ENCODE measurements at regions not wholly inside any gene's neighbourhood (a gene's known extent, or its start where the extent isn't known, plus 50 kb on each side); places are given as distances from the start of the nearest gene placed in this dataset.

GRCh38 chr21:25307489-25307888 is 299.8 kb downstream of the MRPL39 start:
- H3K27ac ChIP-seq, result no peak overlapping the region
- no peak for DNase-seq (ENCODE audit: low spot score)
- TF ChIP-seq CTCF (IDR thresholded peaks at IDR 0.05), result no peak
- H3K4me3 ChIP-seq, result no peak overlapping the region

GRCh38 chr21:25304611-25305010 is 302.7 kb downstream of the MRPL39 start:
- no peak for TF ChIP-seq CTCF (IDR thresholded peaks at IDR 0.05)
- Histone ChIP-seq H3K27ac (no peak overlapping the region), H3K4me3 (no peak overlapping the region)
- no peak for DNase-seq (ENCODE audit: low spot score)

- H3K27ac ChIP-seq, result no peak overlapping the region
- DNase-seq (ENCODE audit: low spot score), result no peak
- TF ChIP-seq CTCF (IDR thresholded peaks at IDR 0.05), result no peak
- H3K4me3 ChIP-seq, result no peak overlapping the region
Observed at GRCh38 chr21:25300632-25301031, 306.6 kb downstream of the MRPL39 start.

- no peak overlapping the region for H3K4me3 ChIP-seq
- H3K27ac ChIP-seq, result no peak overlapping the region
- no peak for TF ChIP-seq CTCF (IDR thresholded peaks at IDR 0.05)
- DNase-seq (ENCODE audit: low spot score), result no peak
Observed at GRCh38 chr21:25298512-25299491, 308.5 kb downstream of the MRPL39 start.

- Histone ChIP-seq H3K27ac (no peak overlapping the region), H3K4me3 (no peak overlapping the region)
- no peak for TF ChIP-seq CTCF (IDR thresholded peaks at IDR 0.05)
- no peak for DNase-seq (ENCODE audit: low spot score)
Observed at GRCh38 chr21:25297117-25297516, 310.2 kb downstream of the MRPL39 start.

GRCh38 chr21:25296252-25296651 is 311.0 kb downstream of the MRPL39 start:
- no peak for TF ChIP-seq CTCF (IDR thresholded peaks at IDR 0.05)
- DNase-seq (ENCODE audit: low spot score), result no peak
- no peak overlapping the region for H3K27ac ChIP-seq
- H3K4me3 ChIP-seq, result no peak overlapping the region

GRCh38 chr21:25292396-25292795 is 314.9 kb downstream of the MRPL39 start:
- Histone ChIP-seq H3K4me3 (no peak overlapping the region), H3K27ac (no peak overlapping the region)
- no peak for TF ChIP-seq CTCF (IDR thresholded peaks at IDR 0.05)
- no peak for DNase-seq (ENCODE audit: low spot score)
